Lung (tissue), 11 donors: ENCODE measurements at regions not wholly inside any gene's neighbourhood (a gene's known extent, or its start where the extent isn't known, plus 50 kb on each side); places are given as distances from the start of the nearest gene placed in this dataset.

ENCODE experiments used
- ATAC-seq: fragments of 200-7000 bp; cut with Tn5 transposase; one replicate; pipeline ENCODE4 v1.9.1; 2020; ENCODE audit warnings: moderate number of reproducible peaks; ENCODE audit not compliant: insufficient read depth, low FRiP score
- DNase-seq, 3 donors: peaks; one replicate each; pipeline ENCODE4 v3.0.0-alpha.2; 2013 to 2017
- H3K27ac ChIP-seq, 2 donors: one replicate each; pipeline ENCODE4 v1.5.1; 2013; ENCODE audit warnings: mild to moderate bottlenecking in 2 of 2, moderate library complexity in 2 of 2, control low read depth in 1 of 2, inconsistent platforms in 1 of 2, low read depth in 1 of 2, low read length in 1 of 2
- H3K27me3 ChIP-seq, 3 donors: one replicate each; pipeline ENCODE4 v1.5.1; 2013; ENCODE audit warnings: low read length in 2 of 3; ENCODE audit not compliant: control insufficient read depth in 3 of 3, insufficient read depth in 3 of 3
- H3K36me3 ChIP-seq, 4 donors: one replicate each; pipeline ENCODE4 v1.5.1; 2013; ENCODE audit warnings: low read length in 4 of 4, mild to moderate bottlenecking in 1 of 4, moderate library complexity in 1 of 4; ENCODE audit not compliant: control insufficient read depth in 4 of 4, insufficient read depth in 4 of 4
- H3K4me1 ChIP-seq, 5 donors: one replicate each; pipeline ENCODE4 v1.5.1; 2013; ENCODE audit warnings: low read length in 5 of 5, mild to moderate bottlenecking in 2 of 5, moderate library complexity in 1 of 5; ENCODE audit not compliant: control insufficient read depth in 5 of 5, insufficient read depth in 5 of 5
- H3K4me3 ChIP-seq: one replicate; pipeline ENCODE4 v1.5.1; 2013; ENCODE audit warnings: mild to moderate bottlenecking, control low read depth, moderate library complexity
- H3K9ac ChIP-seq, 2 donors: one replicate each; pipeline ENCODE4 v1.5.1; 2013; ENCODE audit warnings: low read length in 2 of 2, control low read depth in 1 of 2; ENCODE audit not compliant: insufficient read depth in 1 of 2
- H3K9me3 ChIP-seq, 4 donors: one replicate each; pipeline ENCODE4 v1.5.1; 2013; ENCODE audit warnings: low read length in 3 of 4, mild to moderate bottlenecking in 1 of 4, moderate library complexity in 1 of 4; ENCODE audit not compliant: control insufficient read depth in 4 of 4, insufficient read depth in 3 of 4
- CTCF ChIP-seq: IDR thresholded peaks from 2 replicates; pipeline ENCODE4 v1.5.1; 2012; ENCODE audit warnings: mild to moderate bottlenecking; ENCODE audit errors: control extremely low read depth, extremely low read depth
- WGBS, 2 donors: extraction: QIAGEN DNeasy Blood & Tissue Kit; methylation state at CpG; one replicate each; pipeline ENCODE4 v1.1.7; 2013; 5-methylcytosine and 5-hydroxymethylcytosine counted together
- donor health status: control.
- donor health status: control.
- donor health status: Bipolar disorder and iron deficiency.
- donor health status: healthy.
- donor health status: DM: yes; HTN: yes; CAD: no.

- no peaks in the 10 kb centered on the region for H3K9me3 ChIP-seq
- no peak for TF ChIP-seq CTCF
- WGBS, 2 donors, result 93 to 95% methylated on average over 3 of the region's 3 CpGs
- H3K27me3 ChIP-seq, result no peaks in the 10 kb centered on the region
- no peak overlapping the region for H3K27ac ChIP-seq
- peaks cover 0 to 44% (median 16%) of the 10 kb centered on the region in 4 donors for H3K36me3 ChIP-seq
- ATAC-seq (no peak), DNase-seq (peak in 2 of 3 donors; percentile 80 to 83)
- H3K9ac ChIP-seq, result no peak overlapping the region
- peaks cover 0 to 32% (median 9%) of the 10 kb centered on the region in 5 donors for H3K4me1 ChIP-seq
- no peak overlapping the region for H3K4me3 ChIP-seq
Observed at GRCh38 chr5:124637011-124637410, 109.4 kb downstream of the ZNF608 start.

GRCh38 chr5:124634741-124635323 lies 111.6 kb downstream of the ZNF608 start:
- TF ChIP-seq CTCF, result no peak
- ATAC-seq, result no peak
- no peak overlapping the region for H3K9ac ChIP-seq
- H3K4me3 ChIP-seq, result no peak overlapping the region
- peaks cover 0 to 25% (median 7%) of the 10 kb centered on the region in 4 donors for H3K36me3 ChIP-seq
- H3K9me3 ChIP-seq, result no peaks in the 10 kb centered on the region
- WGBS, 2 donors, result 62 to 79% methylated on average over 3 of the region's 3 CpGs
- no peaks in the 10 kb centered on the region for H3K27me3 ChIP-seq
- no peak overlapping the region for H3K27ac ChIP-seq
- peak in 1 of 3 donors; percentile 45 for DNase-seq
- H3K4me1 ChIP-seq, result peaks cover 0 to 39% (median 9%) of the 10 kb centered on the region in 5 donors

GRCh38 chr5:124634228-124634739 lies 112.2 kb downstream of the ZNF608 start:
- DNase-seq, result no peak
- H3K9ac ChIP-seq, result no peak overlapping the region
- WGBS, 2 donors, result 43 to 76% methylated on average over 1 of the region's 1 CpG
- TF ChIP-seq CTCF, result no peak
- H3K27ac ChIP-seq, result no peak overlapping the region
- no peaks in the 10 kb centered on the region for H3K9me3 ChIP-seq
- H3K36me3 ChIP-seq, result peaks cover 0 to 22% (median 7%) of the 10 kb centered on the region in 4 donors
- no peaks in the 10 kb centered on the region for H3K27me3 ChIP-seq
- H3K4me3 ChIP-seq, result no peak overlapping the region
- peaks cover 0 to 39% (median 9%) of the 10 kb centered on the region in 5 donors for H3K4me1 ChIP-seq
- ATAC-seq, result no peak
